ENCODE measurements at regions not wholly inside any gene's neighbourhood (a gene's known extent, or its start where the extent isn't known, plus 50 kb on each side); places are given as distances from the start of the nearest gene placed in this dataset.

GRCh38 chr11:92495107-92495793, 270.6 kb downstream of the FAT3 start:
- no peaks in the 10 kb centered on the region for H3K27me3 Mint-ChIP-seq
- DNase-seq (no peak), ATAC-seq (ENCODE audit: low read depth) (no peak)
- ChIA-PET CTCF (no interaction called here), POLR2A (no interaction called here)
- no peaks in the 10 kb centered on the region for H3K9me3 Mint-ChIP-seq
- H3K27ac Mint-ChIP-seq, result no peak overlapping the region
- TF ChIP-seq CTCF (IDR thresholded peaks at IDR 0.05), result no peak
- H3K4me3 Mint-ChIP-seq, result no peak overlapping the region
- intact Hi-C loops (cut with micrococcal nuclease), result no loop called here
- no peaks in the 10 kb centered on the region for H3K4me1 Mint-ChIP-seq
- no peaks in the 10 kb centered on the region for H3K36me3 Mint-ChIP-seq (ENCODE audit: low read depth)

GRCh38 chr11:92500453-92500852, 275.8 kb downstream of the FAT3 start:
- intact Hi-C loops (cut with micrococcal nuclease), result no loop called here
- Mint-ChIP-seq H3K36me3 (ENCODE audit: low read depth) (no peaks in the 10 kb centered on the region), H3K4me3 (no peak overlapping the region), H3K27me3 (no peaks in the 10 kb centered on the region), H3K27ac (no peak overlapping the region), H3K9me3 (no peaks in the 10 kb centered on the region), H3K4me1 (no peaks in the 10 kb centered on the region)
- CTCF ChIA-PET, result no interaction called here
- no peak for TF ChIP-seq CTCF (IDR thresholded peaks at IDR 0.05)
- DNase-seq (no peak), ATAC-seq (ENCODE audit: low read depth) (no peak)
- POLR2A ChIA-PET, result no interaction called here

GRCh38 chr11:92501066-92501739, 276.6 kb downstream of the FAT3 start:
- ATAC-seq (ENCODE audit: low read depth), result no peak

GRCh38 chr11:92504004-92504403, 279.4 kb downstream of the FAT3 start:
- Mint-ChIP-seq H3K27me3 (no peaks in the 10 kb centered on the region), H3K27ac (no peak overlapping the region), H3K9me3 (no peaks in the 10 kb centered on the region), H3K4me3 (no peak overlapping the region), H3K36me3 (ENCODE audit: low read depth) (no peaks in the 10 kb centered on the region), H3K4me1 (no peaks in the 10 kb centered on the region)
- ChIA-PET CTCF (no interaction called here), POLR2A (no interaction called here)
- DNase-seq, result no peak
- intact Hi-C loops (cut with micrococcal nuclease), result no loop called here
- TF ChIP-seq CTCF (IDR thresholded peaks at IDR 0.05), result no peak
- ATAC-seq (ENCODE audit: low read depth), result no peak

More at GRCh38 chr11:92501066-92501739, 276.6 kb downstream of the FAT3 start:
- no peak for TF ChIP-seq CTCF (IDR thresholded peaks at IDR 0.05)
- ChIA-PET CTCF (no interaction called here), POLR2A (no interaction called here)
- no peaks in the 10 kb centered on the region for H3K36me3 Mint-ChIP-seq (ENCODE audit: low read depth)
- no peak overlapping the region for H3K4me3 Mint-ChIP-seq
- no peak for DNase-seq
- no peaks in the 10 kb centered on the region for H3K27me3 Mint-ChIP-seq
- H3K9me3 Mint-ChIP-seq, result no peaks in the 10 kb centered on the region
- H3K27ac Mint-ChIP-seq, result no peak overlapping the region
- intact Hi-C loops (cut with micrococcal nuclease), result no loop called here
- no peaks in the 10 kb centered on the region for H3K4me1 Mint-ChIP-seq

- CTCF ChIA-PET, result no interaction called here
- Mint-ChIP-seq H3K36me3 (ENCODE audit: low read depth) (no peaks in the 10 kb centered on the region), H3K9me3 (no peaks in the 10 kb centered on the region), H3K4me3 (no peak overlapping the region), H3K27ac (no peak overlapping the region), H3K4me1 (no peaks in the 10 kb centered on the region), H3K27me3 (no peaks in the 10 kb centered on the region)
- DNase-seq (no peak), ATAC-seq (ENCODE audit: low read depth) (no peak)
- intact Hi-C loops (cut with micrococcal nuclease), result no loop called here
- POLR2A ChIA-PET, result no interaction called here
- no peak for TF ChIP-seq CTCF (IDR thresholded peaks at IDR 0.05)
Measured at GRCh38 chr11:92504534-92504933, 279.9 kb downstream of the FAT3 start.

Measured in activated B cell treated with CpG ODN at 0.5 μM for 24 hours (primary cell).